ENCODE measurements at regions not wholly inside any gene's neighbourhood (a gene's known extent, or its start where the extent isn't known, plus 50 kb on each side); places are given as distances from the start of the nearest gene placed in this dataset.

DNA sequence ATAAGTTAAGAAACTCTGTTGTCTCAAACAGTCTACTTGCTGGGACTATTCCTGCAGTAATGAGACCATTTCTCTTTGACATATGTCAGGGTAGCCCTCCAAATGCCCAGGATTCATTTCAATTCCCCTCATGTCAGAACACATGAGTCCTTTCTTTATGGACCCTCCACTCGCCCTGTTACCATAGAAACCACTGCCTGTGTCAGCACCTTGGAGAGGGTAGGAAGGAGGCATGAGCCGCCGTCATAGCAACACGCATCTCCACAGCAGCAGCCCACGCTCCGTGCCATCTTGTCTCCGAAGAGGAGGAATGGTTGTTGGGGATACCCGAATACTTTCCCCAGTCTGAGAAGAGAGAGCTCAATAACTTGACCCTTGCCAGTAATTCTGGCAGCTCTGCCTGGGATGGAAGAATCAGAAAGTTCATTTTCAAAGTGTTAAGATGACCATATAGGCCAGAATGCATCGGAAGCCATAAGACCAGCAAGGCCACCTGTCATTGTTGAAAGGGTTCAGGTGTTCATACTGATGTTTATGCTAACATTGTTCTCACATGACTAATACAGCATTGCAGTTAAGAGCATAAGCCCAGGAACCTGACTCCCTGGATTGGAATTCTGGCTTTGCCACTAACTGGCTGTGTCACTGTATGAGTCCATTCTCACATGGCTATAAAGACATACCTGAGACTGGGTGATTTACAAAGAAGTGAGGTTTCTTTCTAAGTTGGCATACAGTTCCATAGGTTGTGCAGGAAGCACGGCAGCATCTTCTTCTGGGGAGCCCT is 141.3 kb downstream of the ABCC12 start:
- no peak overlapping the region for H2AFZ ChIP-seq (ENCODE audit: low read length)
- no peaks in the 10 kb centered on the region for H4K20me1 ChIP-seq (ENCODE audit: insufficient read depth, low read length)
- H3K4me3 ChIP-seq (replicated peaks in 1 of 3; ENCODE audit: insufficient read depth in 1 of 3, low read depth in 2 of 3, low read length in 3 of 3): no peak overlapping the region
- TF ChIP-seq SNAI1 (CRISPR knock-in tag; IDR thresholded peaks at IDR 0.05; ENCODE audit: borderline replicate concordance): no peak
- TF ChIP-seq PAWR (CRISPR knock-in tag; IDR thresholded peaks at IDR 0.05; ENCODE audit: borderline replicate concordance): no peak
- no peak for TF ChIP-seq ZZZ3 (CRISPR knock-in tag; IDR thresholded peaks at IDR 0.05; ENCODE audit: borderline replicate concordance)
- no peak for TF ChIP-seq ZNF747 (CRISPR knock-in tag; IDR thresholded peaks at IDR 0.05; ENCODE audit: borderline replicate concordance)
- no peak for TF ChIP-seq SAFB2 (CRISPR knock-in tag; IDR thresholded peaks at IDR 0.05; ENCODE audit: borderline replicate concordance, low read depth)
- peak; percentile 22; the same call in 1 of the 2 replicates for TF ChIP-seq RFX1 (IDR thresholded peaks at IDR 0.05)
- TF ChIP-seq, protein P1, sequence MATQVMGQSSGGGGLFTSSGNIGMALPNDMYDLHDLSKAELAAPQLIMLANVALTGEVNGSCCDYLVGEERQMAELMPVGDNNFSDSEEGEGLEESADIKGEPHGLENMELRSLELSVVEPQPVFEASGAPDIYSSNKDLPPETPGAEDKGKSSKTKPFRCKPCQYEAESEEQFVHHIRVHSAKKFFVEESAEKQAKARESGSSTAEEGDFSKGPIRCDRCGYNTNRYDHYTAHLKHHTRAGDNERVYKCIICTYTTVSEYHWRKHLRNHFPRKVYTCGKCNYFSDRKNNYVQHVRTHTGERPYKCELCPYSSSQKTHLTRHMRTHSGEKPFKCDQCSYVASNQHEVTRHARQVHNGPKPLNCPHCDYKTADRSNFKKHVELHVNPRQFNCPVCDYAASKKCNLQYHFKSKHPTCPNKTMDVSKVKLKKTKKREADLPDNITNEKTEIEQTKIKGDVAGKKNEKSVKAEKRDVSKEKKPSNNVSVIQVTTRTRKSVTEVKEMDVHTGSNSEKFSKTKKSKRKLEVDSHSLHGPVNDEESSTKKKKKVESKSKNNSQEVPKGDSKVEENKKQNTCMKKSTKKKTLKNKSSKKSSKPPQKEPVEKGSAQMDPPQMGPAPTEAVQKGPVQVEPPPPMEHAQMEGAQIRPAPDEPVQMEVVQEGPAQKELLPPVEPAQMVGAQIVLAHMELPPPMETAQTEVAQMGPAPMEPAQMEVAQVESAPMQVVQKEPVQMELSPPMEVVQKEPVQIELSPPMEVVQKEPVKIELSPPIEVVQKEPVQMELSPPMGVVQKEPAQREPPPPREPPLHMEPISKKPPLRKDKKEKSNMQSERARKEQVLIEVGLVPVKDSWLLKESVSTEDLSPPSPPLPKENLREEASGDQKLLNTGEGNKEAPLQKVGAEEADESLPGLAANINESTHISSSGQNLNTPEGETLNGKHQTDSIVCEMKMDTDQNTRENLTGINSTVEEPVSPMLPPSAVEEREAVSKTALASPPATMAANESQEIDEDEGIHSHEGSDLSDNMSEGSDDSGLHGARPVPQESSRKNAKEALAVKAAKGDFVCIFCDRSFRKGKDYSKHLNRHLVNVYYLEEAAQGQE (IDR thresholded peaks at IDR 0.05; ENCODE audit: borderline replicate concordance in 1 of 2, low read depth in 1 of 2, low read length in 2 of 2): peak in 1 of 2 experiments; percentile 64; a peak in 1 of 4 replicates
- TF ChIP-seq TGIF2 (CRISPR knock-in tag; IDR thresholded peaks at IDR 0.05): no peak
- no peak for TF ChIP-seq TRIM24 (CRISPR knock-in tag; IDR thresholded peaks at IDR 0.05)
- TF ChIP-seq, protein P2, sequence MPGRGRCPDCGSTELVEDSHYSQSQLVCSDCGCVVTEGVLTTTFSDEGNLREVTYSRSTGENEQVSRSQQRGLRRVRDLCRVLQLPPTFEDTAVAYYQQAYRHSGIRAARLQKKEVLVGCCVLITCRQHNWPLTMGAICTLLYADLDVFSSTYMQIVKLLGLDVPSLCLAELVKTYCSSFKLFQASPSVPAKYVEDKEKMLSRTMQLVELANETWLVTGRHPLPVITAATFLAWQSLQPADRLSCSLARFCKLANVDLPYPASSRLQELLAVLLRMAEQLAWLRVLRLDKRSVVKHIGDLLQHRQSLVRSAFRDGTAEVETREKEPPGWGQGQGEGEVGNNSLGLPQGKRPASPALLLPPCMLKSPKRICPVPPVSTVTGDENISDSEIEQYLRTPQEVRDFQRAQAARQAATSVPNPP (CRISPR knock-in tag; IDR thresholded peaks at IDR 0.05): no peak
- H3K4me1 ChIP-seq (ENCODE audit: insufficient read depth, low read length): no peaks in the 10 kb centered on the region
- BruUV-seq (replicated peaks): no TSS peak
- no peaks in the 10 kb centered on the region for H3K79me2 ChIP-seq (ENCODE audit: insufficient read depth, low read length)
- no peak overlapping the region for H3K9ac ChIP-seq (ENCODE audit: insufficient read depth, low read depth, low read length)
- DNase-seq (ENCODE audit: low spot score) (peak; percentile 11), FAIRE-seq (no peak), ATAC-seq (no peak)
- no peaks in the 10 kb centered on the region for H3K9me3 ChIP-seq (ENCODE audit: low read length)
- CTCF ChIA-PET (ENCODE audit: low intra/inter-chr PET ratio, low total read pairs): no interaction called here
- no peak overlapping the region for H3K4me2 ChIP-seq (ENCODE audit: low read depth, low read length)
- 58% methylated on average over 10 of the region's 10 CpGs for WGBS (ENCODE audit: low lambda C conversion rate)
- POLR2A ChIA-PET: no interaction called here
- in situ Hi-C loops (cut with HindIII; ENCODE audit: extremely low pct_ligation_motif_present, low pct_unique_long_range_greater_than_20kb): no loop called here
- intact Hi-C loops (cut with micrococcal nuclease; ENCODE audit: unreplicated experiment): no loop called here
- H3K27ac ChIP-seq (ENCODE audit: extremely low read length, insufficient read depth, low read length): no peak overlapping the region
- H3K27me3 ChIP-seq (ENCODE audit: control insufficient read depth in 1 of 2, insufficient read depth in 2 of 2, low read length in 2 of 2): peaks cover 0 to 5% of the 10 kb centered on the region in 2 experiments; a peak in 1 of 5 replicates
- H3K36me3 ChIP-seq (replicated peaks in 1 of 2; ENCODE audit: control insufficient read depth in 1 of 2, insufficient read depth in 2 of 2, low read length in 2 of 2): no peaks in the 10 kb centered on the region
